ENCODE measurements at regions not wholly inside any gene's neighbourhood (a gene's known extent, or its start where the extent isn't known, plus 50 kb on each side); places are given as distances from the start of the nearest gene placed in this dataset.

DNA sequence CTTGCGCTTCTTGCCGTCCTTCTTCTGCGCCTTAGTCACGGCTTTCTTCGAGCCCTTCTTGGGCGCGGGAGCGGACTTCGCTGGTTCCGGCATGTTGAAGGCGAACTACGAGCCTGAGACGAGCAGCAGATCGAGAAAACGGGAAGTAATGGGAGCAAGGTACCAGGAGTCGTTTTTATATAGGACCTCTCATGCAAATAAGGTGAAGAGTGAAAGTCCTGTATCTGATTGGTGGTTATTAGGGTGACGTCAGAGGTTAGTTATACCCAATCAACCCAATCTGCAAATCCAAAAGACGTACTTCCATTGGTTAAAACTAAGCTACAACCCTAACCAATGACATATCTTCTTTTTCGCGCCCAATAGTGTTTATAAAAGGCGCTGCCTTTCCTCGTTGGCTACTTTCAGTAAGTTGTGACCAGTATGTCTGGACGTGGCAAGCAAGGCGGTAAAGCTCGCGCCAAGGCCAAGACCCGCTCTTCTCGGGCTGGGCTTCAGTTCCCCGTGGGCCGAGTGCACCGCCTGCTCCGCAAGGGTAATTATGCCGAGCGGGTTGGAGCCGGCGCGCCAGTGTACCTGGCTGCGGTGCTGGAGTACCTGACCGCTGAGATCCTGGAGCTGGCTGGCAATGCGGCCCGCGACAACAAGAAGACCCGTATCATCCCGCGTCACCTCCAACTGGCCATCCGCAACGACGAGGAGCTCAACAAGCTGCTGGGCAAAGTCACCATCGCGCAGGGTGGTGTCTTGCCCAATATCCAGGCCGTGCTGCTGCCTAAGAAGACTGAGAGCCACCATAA is 100.6 kb upstream of the PRSS16 start (continued):
- TF ChIP-seq JUNB (IDR thresholded peaks at IDR 0.05; ENCODE audit: unreplicated experiment) (peak; percentile 46), STAT1 (IDR thresholded peaks at IDR 0.05; ENCODE audit: unreplicated experiment) (no peak), POLR2AphosphoS5 (IDR thresholded peaks at IDR 0.05; ENCODE audit: low read depth) (peak; percentile 99)
- TF ChIP-seq, protein P1, sequence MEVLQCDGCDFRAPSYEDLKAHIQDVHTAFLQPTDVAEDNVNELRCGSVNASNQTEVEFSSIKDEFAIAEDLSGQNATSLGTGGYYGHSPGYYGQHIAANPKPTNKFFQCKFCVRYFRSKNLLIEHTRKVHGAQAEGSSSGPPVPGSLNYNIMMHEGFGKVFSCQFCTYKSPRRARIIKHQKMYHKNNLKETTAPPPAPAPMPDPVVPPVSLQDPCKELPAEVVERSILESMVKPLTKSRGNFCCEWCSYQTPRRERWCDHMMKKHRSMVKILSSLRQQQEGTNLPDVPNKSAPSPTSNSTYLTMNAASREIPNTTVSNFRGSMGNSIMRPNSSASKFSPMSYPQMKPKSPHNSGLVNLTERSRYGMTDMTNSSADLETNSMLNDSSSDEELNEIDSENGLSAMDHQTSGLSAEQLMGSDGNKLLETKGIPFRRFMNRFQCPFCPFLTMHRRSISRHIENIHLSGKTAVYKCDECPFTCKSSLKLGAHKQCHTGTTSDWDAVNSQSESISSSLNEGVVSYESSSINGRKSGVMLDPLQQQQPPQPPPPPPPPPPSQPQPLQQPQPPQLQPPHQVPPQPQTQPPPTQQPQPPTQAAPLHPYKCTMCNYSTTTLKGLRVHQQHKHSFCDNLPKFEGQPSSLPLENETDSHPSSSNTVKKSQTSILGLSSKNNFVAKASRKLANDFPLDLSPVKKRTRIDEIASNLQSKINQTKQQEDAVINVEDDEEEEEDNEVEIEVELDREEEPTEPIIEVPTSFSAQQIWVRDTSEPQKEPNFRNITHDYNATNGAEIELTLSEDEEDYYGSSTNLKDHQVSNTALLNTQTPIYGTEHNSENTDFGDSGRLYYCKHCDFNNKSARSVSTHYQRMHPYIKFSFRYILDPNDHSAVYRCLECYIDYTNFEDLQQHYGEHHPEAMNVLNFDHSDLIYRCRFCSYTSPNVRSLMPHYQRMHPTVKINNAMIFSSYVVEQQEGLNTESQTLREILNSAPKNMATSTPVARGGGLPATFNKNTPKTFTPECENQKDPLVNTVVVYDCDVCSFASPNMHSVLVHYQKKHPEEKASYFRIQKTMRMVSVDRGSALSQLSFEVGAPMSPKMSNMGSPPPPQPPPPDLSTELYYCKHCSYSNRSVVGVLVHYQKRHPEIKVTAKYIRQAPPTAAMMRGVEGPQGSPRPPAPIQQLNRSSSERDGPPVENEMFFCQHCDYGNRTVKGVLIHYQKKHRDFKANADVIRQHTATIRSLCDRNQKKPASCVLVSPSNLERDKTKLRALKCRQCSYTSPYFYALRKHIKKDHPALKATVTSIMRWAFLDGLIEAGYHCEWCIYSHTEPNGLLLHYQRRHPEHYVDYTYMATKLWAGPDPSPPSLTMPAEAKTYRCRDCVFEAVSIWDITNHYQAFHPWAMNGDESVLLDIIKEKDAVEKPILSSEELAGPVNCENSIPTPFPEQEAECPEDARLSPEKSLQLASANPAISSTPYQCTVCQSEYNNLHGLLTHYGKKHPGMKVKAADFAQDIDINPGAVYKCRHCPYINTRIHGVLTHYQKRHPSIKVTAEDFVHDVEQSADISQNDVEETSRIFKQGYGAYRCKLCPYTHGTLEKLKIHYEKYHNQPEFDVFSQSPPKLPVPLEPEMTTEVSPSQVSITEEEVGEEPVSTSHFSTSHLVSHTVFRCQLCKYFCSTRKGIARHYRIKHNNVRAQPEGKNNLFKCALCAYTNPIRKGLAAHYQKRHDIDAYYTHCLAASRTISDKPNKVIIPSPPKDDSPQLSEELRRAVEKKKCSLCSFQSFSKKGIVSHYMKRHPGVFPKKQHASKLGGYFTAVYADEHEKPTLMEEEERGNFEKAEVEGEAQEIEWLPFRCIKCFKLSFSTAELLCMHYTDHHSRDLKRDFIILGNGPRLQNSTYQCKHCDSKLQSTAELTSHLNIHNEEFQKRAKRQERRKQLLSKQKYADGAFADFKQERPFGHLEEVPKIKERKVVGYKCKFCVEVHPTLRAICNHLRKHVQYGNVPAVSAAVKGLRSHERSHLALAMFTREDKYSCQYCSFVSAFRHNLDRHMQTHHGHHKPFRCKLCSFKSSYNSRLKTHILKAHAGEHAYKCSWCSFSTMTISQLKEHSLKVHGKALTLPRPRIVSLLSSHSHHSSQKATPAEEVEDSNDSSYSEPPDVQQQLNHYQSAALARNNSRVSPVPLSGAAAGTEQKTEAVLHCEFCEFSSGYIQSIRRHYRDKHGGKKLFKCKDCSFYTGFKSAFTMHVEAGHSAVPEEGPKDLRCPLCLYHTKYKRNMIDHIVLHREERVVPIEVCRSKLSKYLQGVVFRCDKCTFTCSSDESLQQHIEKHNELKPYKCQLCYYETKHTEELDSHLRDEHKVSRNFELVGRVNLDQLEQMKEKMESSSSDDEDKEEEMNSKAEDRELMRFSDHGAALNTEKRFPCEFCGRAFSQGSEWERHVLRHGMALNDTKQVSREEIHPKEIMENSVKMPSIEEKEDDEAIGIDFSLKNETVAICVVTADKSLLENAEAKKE (CRISPR knock-in tag; IDR thresholded peaks at IDR 0.05): no peak
- TF ChIP-seq, protein P2, sequence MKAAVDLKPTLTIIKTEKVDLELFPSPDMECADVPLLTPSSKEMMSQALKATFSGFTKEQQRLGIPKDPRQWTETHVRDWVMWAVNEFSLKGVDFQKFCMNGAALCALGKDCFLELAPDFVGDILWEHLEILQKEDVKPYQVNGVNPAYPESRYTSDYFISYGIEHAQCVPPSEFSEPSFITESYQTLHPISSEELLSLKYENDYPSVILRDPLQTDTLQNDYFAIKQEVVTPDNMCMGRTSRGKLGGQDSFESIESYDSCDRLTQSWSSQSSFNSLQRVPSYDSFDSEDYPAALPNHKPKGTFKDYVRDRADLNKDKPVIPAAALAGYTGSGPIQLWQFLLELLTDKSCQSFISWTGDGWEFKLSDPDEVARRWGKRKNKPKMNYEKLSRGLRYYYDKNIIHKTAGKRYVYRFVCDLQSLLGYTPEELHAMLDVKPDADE (IDR thresholded peaks at IDR 0.05): peak; percentile 77; the same call in 1 of the 2 replicates

DNA sequence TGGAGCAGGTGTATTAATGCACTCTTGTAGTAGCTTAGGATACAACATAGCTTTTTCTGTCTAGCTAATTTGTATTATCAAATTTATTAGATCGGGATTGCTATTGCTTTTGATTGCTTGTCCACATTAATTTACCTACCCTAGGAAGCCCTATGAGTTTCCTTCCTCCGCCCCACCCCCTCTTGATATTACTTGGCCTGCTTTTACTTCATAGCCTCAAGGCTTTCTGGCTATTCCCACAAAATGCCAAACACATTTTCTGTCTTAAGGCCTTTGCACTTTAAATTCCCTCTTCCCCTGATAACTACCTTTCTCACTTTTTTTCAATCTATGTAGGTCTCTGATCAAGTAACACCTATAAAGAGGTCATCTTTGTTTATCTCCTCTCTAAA is 99.1 kb upstream of the PRSS16 start:
- H3K9me3 Mint-ChIP-seq: peaks cover 2% of the 10 kb centered on the region; the same call in 1 of the 3 replicates
- ATAC-seq (no peak), DNase-seq (ENCODE audit: low spot score) (no peak)
- peak overlapping the region; percentile 82 for H3K4me2 ChIP-seq
- no peaks in the 10 kb centered on the region for H3K27me3 ChIP-seq (ENCODE audit: insufficient read depth)
- H3F3A ChIP-seq (replicated peaks; ENCODE audit: low read depth): peaks cover 6% of the 10 kb centered on the region; the same call in 1 of the 2 replicates
- peaks cover 13% of the 10 kb centered on the region; the same call in 1 of the 2 replicates for H3K4me1 ChIP-seq (ENCODE audit: insufficient read depth)
- no peaks in the 10 kb centered on the region for H3K36me3 ChIP-seq (ENCODE audit: insufficient read depth)
- H3K27me3 Mint-ChIP-seq (ENCODE audit: insufficient read depth, low read depth, poor library complexity): peaks cover 16% of the 10 kb centered on the region
- no peak overlapping the region; the same call in 2 of the 3 replicates for H3K4me3 Mint-ChIP-seq
- H3K9me2 ChIP-seq (ENCODE audit: insufficient read depth): no peaks in the 10 kb centered on the region
- H3K4me3 ChIP-seq: peak overlapping the region; percentile 68
- H3K27ac Mint-ChIP-seq: peak overlapping the region; percentile 92; the same call in 1 of the 2 replicates
- H2AFZ ChIP-seq: no peak overlapping the region
- no peaks in the 10 kb centered on the region for H4K20me1 ChIP-seq (replicated peaks; ENCODE audit: insufficient read depth)
- H3K79me2 ChIP-seq (replicated peaks; ENCODE audit: insufficient read depth): peaks cover 28% of the 10 kb centered on the region
- H3K36me3 Mint-ChIP-seq (ENCODE audit: low read depth): peaks cover 9% of the 10 kb centered on the region; the same call in 2 of the 3 replicates
- H3K4me1 Mint-ChIP-seq: peaks cover 15% of the 10 kb centered on the region
- peak overlapping the region; percentile 99; the same call in 1 of the 2 replicates for H3K27ac ChIP-seq (ENCODE audit: low read depth)
- TF ChIP-seq ZNF114 (CRISPR knock-in tag; IDR thresholded peaks at IDR 0.05) (no peak), STAT1 (IDR thresholded peaks at IDR 0.05; ENCODE audit: unreplicated experiment) (no peak), POLR2AphosphoS5 (IDR thresholded peaks at IDR 0.05; ENCODE audit: low read depth) (no peak), ZNF331 (CRISPR knock-in tag; IDR thresholded peaks at IDR 0.05; ENCODE audit: low read depth) (no peak)
- TF ChIP-seq, protein P2 (IDR thresholded peaks at IDR 0.05): no peak
- TF ChIP-seq, protein P3, sequence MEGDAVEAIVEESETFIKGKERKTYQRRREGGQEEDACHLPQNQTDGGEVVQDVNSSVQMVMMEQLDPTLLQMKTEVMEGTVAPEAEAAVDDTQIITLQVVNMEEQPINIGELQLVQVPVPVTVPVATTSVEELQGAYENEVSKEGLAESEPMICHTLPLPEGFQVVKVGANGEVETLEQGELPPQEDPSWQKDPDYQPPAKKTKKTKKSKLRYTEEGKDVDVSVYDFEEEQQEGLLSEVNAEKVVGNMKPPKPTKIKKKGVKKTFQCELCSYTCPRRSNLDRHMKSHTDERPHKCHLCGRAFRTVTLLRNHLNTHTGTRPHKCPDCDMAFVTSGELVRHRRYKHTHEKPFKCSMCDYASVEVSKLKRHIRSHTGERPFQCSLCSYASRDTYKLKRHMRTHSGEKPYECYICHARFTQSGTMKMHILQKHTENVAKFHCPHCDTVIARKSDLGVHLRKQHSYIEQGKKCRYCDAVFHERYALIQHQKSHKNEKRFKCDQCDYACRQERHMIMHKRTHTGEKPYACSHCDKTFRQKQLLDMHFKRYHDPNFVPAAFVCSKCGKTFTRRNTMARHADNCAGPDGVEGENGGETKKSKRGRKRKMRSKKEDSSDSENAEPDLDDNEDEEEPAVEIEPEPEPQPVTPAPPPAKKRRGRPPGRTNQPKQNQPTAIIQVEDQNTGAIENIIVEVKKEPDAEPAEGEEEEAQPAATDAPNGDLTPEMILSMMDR (conservative IDR thresholded peaks at IDR 0.05; ENCODE audit: low read depth in 2 of 2): no peak
